NCI-H510A treated with DMSO at 0.1 percent for 48 hours (cell line): ENCODE measurements at regions not wholly inside any gene's neighbourhood (a gene's known extent, or its start where the extent isn't known, plus 50 kb on each side); places are given as distances from the start of the nearest gene placed in this dataset.

Experiments
- DNase-seq: peaks from one replicate; lab custom pipeline; 2025; lab: John Stamatoyannopoulos, UW

GRCh38 chr1:230515451-230516145 lies 89.5 kb upstream of the PGBD5 start:
- no peak for DNase-seq

- DNase-seq, result no peak
Measured at GRCh38 chr1:230510496-230510895, 84.4 kb upstream of the PGBD5 start.

GRCh38 chr1:230509281-230509977 lies 83.3 kb upstream of the PGBD5 start:
- no peak for DNase-seq

DNA sequence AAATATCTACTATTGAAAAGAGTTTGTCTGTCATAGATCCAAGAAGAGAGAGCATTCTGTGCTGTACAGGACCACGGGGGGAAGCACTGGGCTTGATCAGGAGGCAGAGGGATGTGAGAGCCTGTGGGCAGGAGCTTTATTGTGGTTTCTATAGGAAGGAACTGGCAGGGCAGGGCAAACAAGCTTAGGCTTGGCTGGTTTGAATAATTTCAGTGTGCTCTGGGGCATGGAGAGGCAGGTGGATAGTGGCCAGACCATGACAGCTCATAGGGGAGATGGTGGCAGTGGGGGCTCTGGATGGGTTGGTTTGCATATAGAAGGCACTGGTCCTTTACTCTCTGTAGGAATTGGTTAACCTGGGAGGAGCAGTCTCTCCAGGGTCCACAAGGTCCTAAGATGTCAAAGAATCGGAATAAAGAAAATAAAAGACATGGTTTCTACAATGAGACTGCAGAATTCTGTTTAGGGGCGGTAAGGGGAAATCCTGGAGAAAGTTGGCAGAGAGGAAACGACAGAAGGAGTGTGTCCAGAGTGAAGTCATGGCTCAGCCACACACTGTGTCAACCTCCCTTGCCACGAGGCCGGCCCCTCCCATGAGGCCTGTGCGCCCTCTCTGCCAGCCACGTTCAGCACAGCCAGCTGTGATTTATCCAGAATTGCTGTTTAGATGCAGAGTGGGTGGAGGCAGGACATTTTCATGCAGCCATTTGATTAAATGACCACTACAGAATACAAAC lies 81.7 kb upstream of the PGBD5 start:
- DNase-seq, result no peak

GRCh38 chr1:230507236-230507635 lies 81.1 kb upstream of the PGBD5 start:
- DNase-seq, result no peak

DNA sequence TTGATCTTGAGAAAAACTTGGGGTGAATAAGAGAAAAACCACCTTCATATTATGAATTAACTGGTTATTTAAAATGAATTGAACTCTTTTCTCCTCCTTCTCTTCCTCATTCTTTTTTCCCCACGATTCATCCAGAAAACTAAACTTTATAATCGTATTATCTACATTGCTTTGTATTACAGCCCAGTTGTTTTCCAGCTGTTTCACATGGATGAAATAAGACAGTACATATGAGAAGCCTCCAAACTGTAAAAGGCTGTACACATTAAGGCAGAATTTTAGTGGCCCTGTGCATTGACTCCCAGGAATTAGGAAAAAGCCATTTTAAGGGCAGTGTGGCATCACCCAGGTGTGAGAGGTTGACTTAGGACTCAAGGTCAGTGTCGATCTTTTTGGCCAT lies 80.3 kb upstream of the PGBD5 start:
- DNase-seq, result no peak

GRCh38 chr1:230504310-230504709 lies 78.2 kb upstream of the PGBD5 start:
- no peak for DNase-seq

DNA sequence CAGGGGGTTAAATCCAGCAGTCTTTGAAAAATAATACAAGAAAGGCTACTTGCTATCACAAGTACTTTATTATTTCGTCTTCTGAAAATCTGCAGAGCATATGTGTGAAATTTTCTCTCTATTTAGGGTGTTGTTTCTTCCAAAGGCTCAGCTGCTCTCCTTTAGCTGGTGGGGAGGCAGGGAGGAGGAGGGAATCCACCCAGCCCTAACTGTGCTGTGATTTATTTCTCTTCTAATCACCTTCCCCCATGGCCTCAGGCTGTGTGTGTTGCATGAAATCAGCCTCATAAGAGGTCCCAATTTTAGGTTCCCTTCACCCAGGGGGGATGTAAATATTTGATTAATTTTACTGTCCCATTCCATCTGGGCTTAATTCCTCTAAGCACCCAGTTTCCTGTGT lies 77.6 kb upstream of the PGBD5 start:
- DNase-seq, result no peak

DNA sequence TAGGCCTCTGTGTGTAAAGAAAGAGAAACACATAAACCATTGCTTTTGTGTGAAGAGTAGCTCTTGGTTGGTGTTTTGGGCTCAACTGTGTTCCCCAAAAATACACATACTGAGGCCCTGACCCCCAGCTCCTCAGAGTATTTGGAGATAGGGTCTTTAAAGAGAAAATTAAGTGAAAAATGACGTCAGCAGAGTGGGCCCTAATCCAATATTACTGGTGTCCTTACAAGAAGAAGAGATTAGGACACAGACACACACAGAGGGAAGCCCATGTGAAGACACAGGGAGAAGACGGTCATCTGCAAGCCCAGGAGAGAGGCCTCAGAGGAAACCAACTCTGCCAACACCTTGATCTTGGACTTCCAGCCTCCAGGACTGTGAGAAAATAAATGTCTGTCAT lies 76.9 kb upstream of the PGBD5 start:
- DNase-seq, result no peak

DNA sequence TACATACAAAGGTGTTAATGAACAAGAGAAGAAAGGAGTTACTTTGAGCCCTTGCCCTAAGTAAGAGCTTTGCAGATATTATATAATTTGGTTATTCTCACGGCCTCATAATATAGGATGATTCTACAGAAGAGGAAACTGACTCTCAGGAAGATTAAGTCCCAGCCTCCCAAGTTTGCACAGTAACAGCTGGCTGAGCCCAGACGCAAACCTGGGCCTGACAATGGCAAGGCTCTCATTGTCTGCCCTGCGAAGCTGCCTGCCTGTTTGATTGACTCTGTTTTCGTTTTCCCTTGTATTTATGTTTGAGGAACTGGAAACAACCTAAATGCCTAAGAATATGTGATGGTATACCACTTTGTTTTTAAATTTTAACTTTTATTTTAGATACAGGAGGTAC lies 76.2 kb upstream of the PGBD5 start:
- no peak for DNase-seq

DNA sequence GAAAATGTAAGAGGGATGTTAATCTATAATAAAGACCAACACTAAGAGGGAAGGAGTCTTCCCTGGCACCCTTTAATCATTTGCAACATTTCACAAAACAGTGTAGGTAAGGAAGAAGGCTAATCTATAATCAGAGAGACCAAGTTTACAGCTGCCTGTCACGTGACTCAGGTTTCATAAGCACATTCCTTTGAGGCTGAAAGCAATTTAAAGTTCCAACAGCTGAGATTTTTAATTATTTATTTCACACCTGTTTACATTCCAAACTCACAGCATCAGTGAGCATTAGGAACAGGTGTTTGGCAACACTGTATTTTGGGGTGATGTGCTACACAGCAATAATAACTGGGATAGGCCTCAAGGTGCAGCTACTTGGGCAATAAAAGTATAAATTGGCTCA lies 75.7 kb upstream of the PGBD5 start:
- DNase-seq, result no peak

DNA sequence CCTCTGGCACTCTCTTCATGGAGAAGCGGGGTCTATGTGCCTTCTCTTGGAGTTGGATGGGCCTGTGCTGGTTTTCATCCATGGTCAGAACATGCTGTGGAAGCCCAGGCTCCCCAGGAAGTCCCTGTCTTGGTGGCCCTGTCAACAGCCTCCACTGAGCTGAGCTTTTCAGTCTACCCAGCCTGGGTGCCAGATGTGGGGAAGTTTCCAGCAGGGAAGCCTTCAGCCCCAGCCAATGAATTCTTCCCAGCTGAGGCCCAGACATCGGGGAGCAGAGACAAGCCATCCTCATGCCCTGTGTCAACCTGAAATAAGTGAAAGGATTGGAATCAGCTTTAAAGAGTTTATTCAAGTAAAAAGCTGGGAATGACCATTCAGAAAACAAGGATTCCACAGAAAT lies 75.1 kb upstream of the PGBD5 start:
- no peak for DNase-seq

DNA sequence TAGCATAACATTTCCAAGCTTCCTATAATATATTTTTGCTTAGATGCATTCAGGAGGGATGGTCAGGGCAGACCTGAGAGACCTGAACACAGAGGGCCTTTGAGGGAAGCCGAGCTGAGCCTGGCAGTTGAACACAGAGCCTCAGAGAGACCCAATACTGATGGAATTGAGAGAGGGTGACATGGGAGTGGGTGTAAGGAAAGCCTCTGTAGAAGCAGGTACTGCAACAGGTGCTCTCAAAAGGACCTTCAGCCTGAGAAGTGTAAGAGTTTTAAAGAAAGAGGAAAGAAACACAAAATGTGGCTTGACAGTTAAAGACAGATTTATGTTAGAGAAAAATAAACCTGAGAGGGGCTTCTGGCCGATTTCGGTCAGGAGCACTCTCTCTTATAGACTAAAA lies 73.9 kb upstream of the PGBD5 start:
- DNase-seq, result no peak

DNA sequence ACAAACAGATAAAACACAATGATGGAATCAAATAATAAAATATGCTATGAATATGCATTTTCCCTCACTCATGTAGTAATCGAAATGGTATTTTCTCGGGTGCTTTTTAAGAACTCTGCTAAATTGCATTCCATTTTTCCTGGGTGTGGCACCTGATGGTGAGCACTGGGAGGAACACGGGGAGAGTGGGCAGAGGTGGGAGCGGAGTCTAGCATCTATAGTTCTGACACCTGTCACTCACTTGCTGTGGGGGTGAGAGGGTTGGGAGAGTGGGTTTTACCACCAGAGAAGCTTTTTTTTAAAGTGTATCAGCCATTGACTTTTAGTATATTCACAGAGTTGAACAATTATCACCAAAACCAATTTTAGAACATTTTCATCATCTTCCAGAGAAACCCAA lies 73.4 kb upstream of the PGBD5 start:
- DNase-seq, result no peak

DNA sequence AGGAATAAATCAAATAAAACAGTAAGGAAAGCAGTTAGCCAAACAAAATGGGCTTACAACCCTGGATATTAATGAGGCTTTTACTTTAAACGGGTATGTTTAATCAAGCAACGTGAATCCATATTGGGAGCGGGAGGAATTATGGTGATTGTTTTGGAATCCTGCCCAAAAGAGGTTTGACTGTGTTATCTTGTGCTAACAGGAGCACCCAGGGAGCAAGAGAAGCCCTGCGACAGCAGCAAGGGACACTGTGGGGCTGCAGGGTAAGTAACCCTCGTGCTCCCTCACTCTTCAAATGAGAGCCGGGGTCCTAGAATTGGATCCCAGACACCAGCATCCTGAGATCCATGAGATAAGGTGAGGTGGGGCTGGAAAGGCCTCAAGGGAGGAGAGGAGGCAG lies 72.6 kb upstream of the PGBD5 start:
- no peak for DNase-seq

- DNase-seq, result no peak
Measured at GRCh38 chr1:230496451-230496850, 70.3 kb upstream of the PGBD5 start.

- DNase-seq, result no peak
Measured at GRCh38 chr1:230495891-230496385, 69.8 kb upstream of the PGBD5 start.

- no peak for DNase-seq
Measured at GRCh38 chr1:230495076-230495475, 68.9 kb upstream of the PGBD5 start.

DNA sequence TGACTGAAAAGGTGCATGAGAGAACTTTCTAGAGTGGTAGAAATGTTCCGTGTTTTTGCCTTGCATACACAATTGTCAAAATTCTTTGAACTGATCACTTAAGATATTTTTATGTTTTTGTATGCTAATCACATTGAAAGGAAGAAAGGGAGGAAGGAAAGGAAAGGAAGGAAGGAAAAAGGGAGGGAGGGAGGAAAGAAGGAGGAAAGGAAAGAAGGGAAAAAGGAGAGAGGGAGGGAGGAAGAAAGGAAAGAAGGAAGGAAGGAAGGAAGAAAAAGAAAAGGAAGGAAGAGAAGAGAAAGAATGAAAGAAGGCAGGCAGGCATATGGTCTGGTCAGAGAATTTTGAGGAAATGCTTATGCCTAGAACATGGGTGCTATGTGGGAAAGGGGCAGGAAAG lies 68.4 kb upstream of the PGBD5 start:
- no peak for DNase-seq

- DNase-seq, result no peak
Measured at GRCh38 chr1:230494026-230494425, 67.9 kb upstream of the PGBD5 start.

DNA sequence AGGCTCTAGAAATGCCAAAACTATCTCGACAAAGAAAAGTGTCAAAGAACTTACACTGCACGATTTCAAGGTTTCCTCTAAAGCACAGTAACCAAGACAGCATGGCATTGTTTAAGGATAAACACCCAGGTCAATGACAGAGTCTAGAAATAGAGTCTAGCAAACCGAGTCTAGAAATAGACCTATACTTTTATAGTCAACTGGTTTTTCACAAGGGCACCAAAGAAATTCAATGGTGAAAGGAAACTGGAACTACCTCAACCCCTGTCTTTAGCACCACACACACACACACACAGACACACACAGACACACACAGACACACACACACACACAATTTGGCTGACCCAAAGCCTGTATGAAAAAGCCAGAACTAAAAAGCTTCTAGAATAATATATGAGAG lies 67.1 kb upstream of the PGBD5 start:
- DNase-seq, result no peak

GRCh38 chr1:230490436-230490835 lies 64.3 kb upstream of the PGBD5 start:
- DNase-seq, result no peak

DNA sequence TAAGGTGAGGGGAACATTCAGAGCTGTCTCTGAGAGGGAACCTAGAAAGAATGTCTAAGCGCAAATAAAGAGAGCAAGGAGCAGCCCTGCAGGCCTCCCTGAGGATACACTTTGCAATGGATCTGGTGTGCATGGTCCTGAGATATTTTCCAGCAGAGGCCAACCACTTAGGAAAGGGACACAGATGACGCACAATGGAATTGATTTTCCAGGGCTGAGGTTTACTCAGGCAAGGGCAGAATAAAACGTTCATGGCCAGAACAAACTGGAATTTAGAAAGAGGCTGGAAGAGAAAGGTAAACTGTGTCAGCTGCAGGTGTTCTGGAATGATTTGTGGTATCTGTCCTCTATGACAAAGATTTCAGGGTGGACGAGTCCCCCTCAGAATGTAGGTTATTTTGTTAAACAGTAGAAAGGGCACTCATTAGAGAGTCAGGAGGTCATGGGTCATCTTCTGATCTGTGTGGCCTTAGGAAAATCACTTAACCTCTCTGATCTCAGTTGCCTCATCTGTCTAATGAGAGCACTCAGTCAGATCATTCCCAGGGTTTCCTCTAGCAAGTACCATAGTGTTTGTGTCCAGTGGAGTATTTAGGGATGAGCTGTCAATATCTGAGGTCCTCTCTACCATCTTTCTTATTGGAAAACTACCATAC lies 61.8 kb upstream of the PGBD5 start:
- DNase-seq, result no peak
